ENCODE measurements at regions not wholly inside any gene's neighbourhood (a gene's known extent, or its start where the extent isn't known, plus 50 kb on each side); places are given as distances from the start of the nearest gene placed in this dataset.

- ATAC-seq (no peak), DNase-seq (ENCODE audit: low read depth, low spot score) (no peak)
- POLR2A ChIA-PET: no interaction called here
- Histone ChIP-seq H3K36me3 (ENCODE audit: control insufficient read depth, insufficient read depth, low read length) (no peaks in the 10 kb centered on the region), H3K27ac (ENCODE audit: low read length) (no peak overlapping the region), H3K27me3 (ENCODE audit: control insufficient read depth, insufficient read depth, low read length) (no peaks in the 10 kb centered on the region), H3K4me3 (ENCODE audit: low read depth in 2 of 2, low read length in 2 of 2) (no peak overlapping the region), H3K9me3 (ENCODE audit: control insufficient read depth, insufficient read depth, low read depth, low read length) (peaks cover 18% of the 10 kb centered on the region), H3K4me1 (ENCODE audit: control insufficient read depth, insufficient read depth, low read length) (no peaks in the 10 kb centered on the region)
- CTCF ChIA-PET: no interaction called here
- in situ Hi-C loops (cut with HindIII; ENCODE audit: low pct_unique_long_range_greater_than_20kb, low sequenced_read_pairs): no loop called here
- intact Hi-C loops (cut with micrococcal nuclease; ENCODE audit: unreplicated experiment): no loop called here
- TF ChIP-seq, protein P1, sequence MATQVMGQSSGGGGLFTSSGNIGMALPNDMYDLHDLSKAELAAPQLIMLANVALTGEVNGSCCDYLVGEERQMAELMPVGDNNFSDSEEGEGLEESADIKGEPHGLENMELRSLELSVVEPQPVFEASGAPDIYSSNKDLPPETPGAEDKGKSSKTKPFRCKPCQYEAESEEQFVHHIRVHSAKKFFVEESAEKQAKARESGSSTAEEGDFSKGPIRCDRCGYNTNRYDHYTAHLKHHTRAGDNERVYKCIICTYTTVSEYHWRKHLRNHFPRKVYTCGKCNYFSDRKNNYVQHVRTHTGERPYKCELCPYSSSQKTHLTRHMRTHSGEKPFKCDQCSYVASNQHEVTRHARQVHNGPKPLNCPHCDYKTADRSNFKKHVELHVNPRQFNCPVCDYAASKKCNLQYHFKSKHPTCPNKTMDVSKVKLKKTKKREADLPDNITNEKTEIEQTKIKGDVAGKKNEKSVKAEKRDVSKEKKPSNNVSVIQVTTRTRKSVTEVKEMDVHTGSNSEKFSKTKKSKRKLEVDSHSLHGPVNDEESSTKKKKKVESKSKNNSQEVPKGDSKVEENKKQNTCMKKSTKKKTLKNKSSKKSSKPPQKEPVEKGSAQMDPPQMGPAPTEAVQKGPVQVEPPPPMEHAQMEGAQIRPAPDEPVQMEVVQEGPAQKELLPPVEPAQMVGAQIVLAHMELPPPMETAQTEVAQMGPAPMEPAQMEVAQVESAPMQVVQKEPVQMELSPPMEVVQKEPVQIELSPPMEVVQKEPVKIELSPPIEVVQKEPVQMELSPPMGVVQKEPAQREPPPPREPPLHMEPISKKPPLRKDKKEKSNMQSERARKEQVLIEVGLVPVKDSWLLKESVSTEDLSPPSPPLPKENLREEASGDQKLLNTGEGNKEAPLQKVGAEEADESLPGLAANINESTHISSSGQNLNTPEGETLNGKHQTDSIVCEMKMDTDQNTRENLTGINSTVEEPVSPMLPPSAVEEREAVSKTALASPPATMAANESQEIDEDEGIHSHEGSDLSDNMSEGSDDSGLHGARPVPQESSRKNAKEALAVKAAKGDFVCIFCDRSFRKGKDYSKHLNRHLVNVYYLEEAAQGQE (IDR thresholded peaks at IDR 0.05; ENCODE audit: insufficient read depth in 1 of 2, low read depth in 2 of 2, low read length in 1 of 2): no peak
- no peak for TF ChIP-seq POLR2AphosphoS5 (IDR thresholded peaks at IDR 0.05; ENCODE audit: low read depth, low read length)
- BruUV-seq (replicated peaks): no TSS peak
Observed at GRCh38 chr10:90141791-90142190, 440.4 kb downstream of the KIF20B start.

DNA sequence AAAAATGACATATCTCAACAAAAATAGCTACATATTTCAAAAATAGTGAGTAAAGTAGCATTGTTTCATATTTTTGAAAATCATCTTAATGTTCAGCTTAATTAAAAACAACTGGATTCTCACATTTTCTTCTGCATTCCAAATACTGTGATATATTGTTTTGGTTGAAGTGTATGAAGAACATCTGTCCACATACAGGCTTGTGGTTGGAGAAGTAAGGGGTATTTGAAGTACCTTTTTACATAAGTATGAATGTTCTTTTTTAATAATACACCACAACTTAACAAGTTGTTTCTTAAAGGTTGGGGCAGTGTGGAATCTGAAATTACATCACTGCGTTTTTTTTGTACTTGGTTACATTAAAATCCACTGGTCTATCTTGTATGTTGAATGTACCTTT lies 442.5 kb downstream of the KIF20B start:
- H3K4me3 ChIP-seq (ENCODE audit: low read depth in 2 of 2, low read length in 2 of 2): no peak overlapping the region
- POLR2A ChIA-PET: no interaction called here
- ATAC-seq (no peak), DNase-seq (ENCODE audit: low read depth, low spot score) (no peak)
- H3K36me3 ChIP-seq (ENCODE audit: control insufficient read depth, insufficient read depth, low read length): no peaks in the 10 kb centered on the region
- TF ChIP-seq SIN3A (IDR thresholded peaks at IDR 0.05; ENCODE audit: borderline replicate concordance, insufficient read depth, low read depth, low read length): no peak
- TF ChIP-seq, protein P1 (IDR thresholded peaks at IDR 0.05; ENCODE audit: insufficient read depth in 1 of 2, low read depth in 2 of 2, low read length in 1 of 2): no peak
- TF ChIP-seq, protein P2, sequence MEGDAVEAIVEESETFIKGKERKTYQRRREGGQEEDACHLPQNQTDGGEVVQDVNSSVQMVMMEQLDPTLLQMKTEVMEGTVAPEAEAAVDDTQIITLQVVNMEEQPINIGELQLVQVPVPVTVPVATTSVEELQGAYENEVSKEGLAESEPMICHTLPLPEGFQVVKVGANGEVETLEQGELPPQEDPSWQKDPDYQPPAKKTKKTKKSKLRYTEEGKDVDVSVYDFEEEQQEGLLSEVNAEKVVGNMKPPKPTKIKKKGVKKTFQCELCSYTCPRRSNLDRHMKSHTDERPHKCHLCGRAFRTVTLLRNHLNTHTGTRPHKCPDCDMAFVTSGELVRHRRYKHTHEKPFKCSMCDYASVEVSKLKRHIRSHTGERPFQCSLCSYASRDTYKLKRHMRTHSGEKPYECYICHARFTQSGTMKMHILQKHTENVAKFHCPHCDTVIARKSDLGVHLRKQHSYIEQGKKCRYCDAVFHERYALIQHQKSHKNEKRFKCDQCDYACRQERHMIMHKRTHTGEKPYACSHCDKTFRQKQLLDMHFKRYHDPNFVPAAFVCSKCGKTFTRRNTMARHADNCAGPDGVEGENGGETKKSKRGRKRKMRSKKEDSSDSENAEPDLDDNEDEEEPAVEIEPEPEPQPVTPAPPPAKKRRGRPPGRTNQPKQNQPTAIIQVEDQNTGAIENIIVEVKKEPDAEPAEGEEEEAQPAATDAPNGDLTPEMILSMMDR (IDR thresholded peaks at IDR 0.05): no peak
- CTCF ChIA-PET: no interaction called here
- H3K27ac ChIP-seq (ENCODE audit: low read length): no peak overlapping the region
- intact Hi-C loops (cut with micrococcal nuclease; ENCODE audit: unreplicated experiment) (no loop called here), in situ Hi-C loops (cut with HindIII; ENCODE audit: low pct_unique_long_range_greater_than_20kb, low sequenced_read_pairs) (no loop called here)
- no peaks in the 10 kb centered on the region for H3K4me1 ChIP-seq (ENCODE audit: control insufficient read depth, insufficient read depth, low read length)
- H3K9me3 ChIP-seq (ENCODE audit: control insufficient read depth, insufficient read depth, low read depth, low read length): no peaks in the 10 kb centered on the region; the same call in 1 of the 2 replicates
- no peaks in the 10 kb centered on the region for H3K27me3 ChIP-seq (ENCODE audit: control insufficient read depth, insufficient read depth, low read length)
- BruUV-seq (replicated peaks): no TSS peak

Data from Panc1 (cell line).